Activated naive CD4-positive, alpha-beta T cell treated with anti-CD3 and anti-CD28 coated beads for 36 hours (primary cell): ENCODE measurements at regions not wholly inside any gene's neighbourhood (a gene's known extent, or its start where the extent isn't known, plus 50 kb on each side); places are given as distances from the start of the nearest gene placed in this dataset.

Source experiments
- CTCF ChIA-PET: fragments of 350-600 bp; sonication (Branson Sonifier 250); formaldehyde crosslinking; loops from one replicate; lab custom pipeline; 2021; ENCODE audit warnings: antibody characterized with exemption; lab: Charles Lee
- DNase-seq: peaks from one replicate; pipeline ENCODE4 v3.0.0-alpha.2; 2020
- H3K27ac Mint-ChIP-seq: one replicate; pipeline ENCODE4 v1.8.0; 2021; ENCODE audit warnings: mild to moderate bottlenecking, mixed read lengths
- H3K27me3 Mint-ChIP-seq: one replicate; pipeline ENCODE4 v1.8.0; 2021; ENCODE audit warnings: low read depth, mixed read lengths
- H3K36me3 Mint-ChIP-seq: one replicate; pipeline ENCODE4 v1.8.0; 2021; ENCODE audit warnings: low read depth, mixed read lengths
- H3K4me1 Mint-ChIP-seq: one replicate; pipeline ENCODE4 v1.8.0; 2021; ENCODE audit warnings: low read depth, mixed read lengths
- H3K4me3 Mint-ChIP-seq: one replicate; pipeline ENCODE4 v1.8.0; 2021; ENCODE audit warnings: mild to moderate bottlenecking, moderate library complexity, mixed read lengths
- H3K9me3 Mint-ChIP-seq: one replicate; pipeline ENCODE4 v1.8.0; 2021; ENCODE audit warnings: mixed read lengths
- intact Hi-C: fragments of 100-400 bp; cut with micrococcal nuclease; formaldehyde crosslinking; loops from one replicate; pipeline ENCODE4 v1.15.1; 2023

- CTCF ChIA-PET = interaction anchor here (0.5 to 0.7 kb wide), 2 partner anchors 351 to 783 kb away, joined by 3 to 5 read pairs; no protein-coding TSS in a partner anchor
- H3K4me1 Mint-ChIP-seq = no peaks in the 10 kb centered on the region
These were observed 380.8 kb upstream of the CADM1 start for GRCh38 chr11:115884800-115885534.

GRCh38 chr11:115874843-115875242, 370.6 kb upstream of the CADM1 start:
- H3K4me3 Mint-ChIP-seq = no peak overlapping the region
- DNase-seq = no peak
- intact Hi-C loops = no loop called here
- H3K4me1 Mint-ChIP-seq = no peaks in the 10 kb centered on the region
- H3K36me3 Mint-ChIP-seq = no peaks in the 10 kb centered on the region
- peaks cover 6% of the 10 kb centered on the region for H3K27me3 Mint-ChIP-seq
- H3K27ac Mint-ChIP-seq = no peak overlapping the region
- peaks cover 1% of the 10 kb centered on the region for H3K9me3 Mint-ChIP-seq
- CTCF ChIA-PET = no interaction called here

More at GRCh38 chr11:115884800-115885534, 380.8 kb upstream of the CADM1 start:
- intact Hi-C loops = no loop called here
- H3K27ac Mint-ChIP-seq = no peak overlapping the region
- no peak overlapping the region for H3K4me3 Mint-ChIP-seq
- peaks cover 12% of the 10 kb centered on the region for H3K9me3 Mint-ChIP-seq
- DNase-seq = no peak
- no peaks in the 10 kb centered on the region for H3K36me3 Mint-ChIP-seq
- H3K27me3 Mint-ChIP-seq = no peaks in the 10 kb centered on the region

GRCh38 chr11:115873813-115874212, 369.6 kb upstream of the CADM1 start:
- no peaks in the 10 kb centered on the region for H3K4me1 Mint-ChIP-seq
- CTCF ChIA-PET = no interaction called here
- peaks cover 1% of the 10 kb centered on the region for H3K9me3 Mint-ChIP-seq
- intact Hi-C loops = no loop called here
- H3K27me3 Mint-ChIP-seq = peaks cover 6% of the 10 kb centered on the region
- peaks cover 2% of the 10 kb centered on the region for H3K36me3 Mint-ChIP-seq
- no peak overlapping the region for H3K27ac Mint-ChIP-seq
- DNase-seq = no peak
- H3K4me3 Mint-ChIP-seq = no peak overlapping the region

- intact Hi-C loops = no loop called here
These were observed 368.2 kb upstream of the CADM1 start for GRCh38 chr11:115872416-115872815.

GRCh38 chr11:115871161-115871760, 367.0 kb upstream of the CADM1 start:
- CTCF ChIA-PET = no interaction called here
- peaks cover 1% of the 10 kb centered on the region for H3K9me3 Mint-ChIP-seq
- H3K27ac Mint-ChIP-seq = no peak overlapping the region
- intact Hi-C loops = no loop called here
- no peaks in the 10 kb centered on the region for H3K4me1 Mint-ChIP-seq
- no peak overlapping the region for H3K4me3 Mint-ChIP-seq
- H3K36me3 Mint-ChIP-seq = peaks cover 2% of the 10 kb centered on the region
- peaks cover 6% of the 10 kb centered on the region for H3K27me3 Mint-ChIP-seq
- DNase-seq = no peak

More at GRCh38 chr11:115872416-115872815, 368.2 kb upstream of the CADM1 start:
- Mint-ChIP-seq H3K9me3 (no peaks in the 10 kb centered on the region), H3K4me1 (no peaks in the 10 kb centered on the region), H3K27ac (no peak overlapping the region), H3K36me3 (peaks cover 2% of the 10 kb centered on the region), H3K27me3 (peaks cover 6% of the 10 kb centered on the region), H3K4me3 (no peak overlapping the region)
- DNase-seq = no peak
- CTCF ChIA-PET = no interaction called here

DNA sequence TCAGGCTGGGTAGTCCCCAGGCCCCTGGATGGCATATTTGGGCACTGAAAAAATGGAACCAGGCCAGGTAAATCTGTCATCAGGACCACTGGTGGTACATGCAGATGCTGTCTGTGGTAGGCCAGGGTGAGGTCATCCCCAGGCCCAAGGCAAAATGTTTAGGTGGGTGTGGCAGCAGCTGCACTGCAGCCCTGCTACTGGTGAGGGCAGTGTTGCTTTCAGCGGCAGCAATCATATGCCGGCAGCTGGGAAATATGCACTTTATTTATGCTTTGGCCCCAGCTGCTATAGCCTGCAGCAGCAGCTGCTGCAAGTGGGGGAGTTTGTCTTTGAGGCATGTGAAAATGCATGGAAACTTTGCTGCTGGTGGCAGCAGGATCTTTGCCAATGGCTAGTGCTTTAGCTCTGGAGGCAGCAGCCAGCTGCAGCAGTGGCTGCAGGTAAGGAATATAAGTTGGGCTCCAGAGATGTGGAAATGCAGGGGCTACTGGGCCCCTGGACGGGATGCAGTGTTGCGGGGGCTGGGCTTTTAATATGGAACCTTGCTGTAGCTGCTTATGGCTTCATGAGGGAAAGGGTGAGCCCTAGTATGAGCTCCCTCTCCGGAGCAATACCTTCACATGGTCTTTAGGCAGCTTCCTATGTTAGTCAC, 365.7 kb upstream of the CADM1 start:
- peaks cover 2% of the 10 kb centered on the region for H3K36me3 Mint-ChIP-seq
- intact Hi-C loops = no loop called here
- CTCF ChIA-PET = no interaction called here
- H3K9me3 Mint-ChIP-seq = peaks cover 6% of the 10 kb centered on the region
- peaks cover 6% of the 10 kb centered on the region for H3K27me3 Mint-ChIP-seq
- H3K27ac Mint-ChIP-seq = no peak overlapping the region
- DNase-seq = no peak
- no peaks in the 10 kb centered on the region for H3K4me1 Mint-ChIP-seq
- no peak overlapping the region for H3K4me3 Mint-ChIP-seq

DNA sequence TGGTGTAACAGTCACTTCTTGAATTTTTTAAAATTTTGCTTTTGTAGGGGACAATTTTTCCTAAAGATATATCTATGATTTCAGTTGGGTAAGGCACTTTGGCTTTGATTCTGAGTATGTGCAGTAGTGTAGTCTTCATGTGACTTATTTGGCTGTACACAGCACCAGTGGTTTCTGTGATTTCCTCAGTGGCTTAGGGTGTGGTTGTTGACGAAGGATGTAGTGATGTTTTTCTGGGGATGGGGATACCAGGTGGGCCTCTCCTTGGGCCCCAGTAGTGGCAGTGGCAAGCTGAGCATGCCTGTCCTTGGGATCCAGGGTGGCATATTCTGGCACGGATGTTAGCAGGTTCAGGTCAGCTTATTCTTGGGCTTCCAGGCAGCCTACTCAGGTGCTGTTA, 364.9 kb upstream of the CADM1 start:
- intact Hi-C loops = no loop called here
- no peak for DNase-seq
- Mint-ChIP-seq H3K4me1 (no peaks in the 10 kb centered on the region), H3K4me3 (no peak overlapping the region), H3K9me3 (peaks cover 8% of the 10 kb centered on the region), H3K27me3 (peaks cover 6% of the 10 kb centered on the region), H3K27ac (no peak overlapping the region), H3K36me3 (peaks cover 2% of the 10 kb centered on the region)
- CTCF ChIA-PET = no interaction called here

DNA sequence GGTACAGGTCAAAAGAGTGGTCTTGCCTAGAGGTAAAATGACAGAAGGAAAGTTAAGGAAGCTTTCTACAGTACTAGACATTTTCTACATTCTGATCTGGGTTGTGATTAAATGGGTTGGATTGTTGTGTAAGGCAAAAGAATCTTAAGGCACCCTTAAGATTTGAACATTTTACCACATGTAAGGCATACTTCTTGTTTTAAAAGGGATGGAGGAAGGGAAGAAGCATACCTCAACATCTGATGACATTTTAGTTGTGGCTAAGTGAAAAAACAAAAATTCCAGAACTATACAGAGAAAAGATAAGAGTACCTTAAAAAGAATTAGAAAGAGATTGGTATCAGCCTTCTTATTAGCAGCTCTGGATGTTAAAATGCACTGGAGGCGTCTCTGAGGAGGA, 356.0 kb upstream of the CADM1 start:
- DNase-seq = no peak
- Mint-ChIP-seq H3K4me3 (no peak overlapping the region), H3K9me3 (peaks cover 20% of the 10 kb centered on the region), H3K27ac (no peak overlapping the region), H3K27me3 (no peaks in the 10 kb centered on the region), H3K4me1 (no peaks in the 10 kb centered on the region), H3K36me3 (no peaks in the 10 kb centered on the region)
- CTCF ChIA-PET = no interaction called here
- intact Hi-C loops = no loop called here

GRCh38 chr11:115848611-115849010, 344.4 kb upstream of the CADM1 start:
- no peak overlapping the region for H3K4me3 Mint-ChIP-seq
- peaks cover 2% of the 10 kb centered on the region for H3K27me3 Mint-ChIP-seq
- H3K4me1 Mint-ChIP-seq = no peaks in the 10 kb centered on the region
- no peak overlapping the region for H3K27ac Mint-ChIP-seq
- peaks cover 2% of the 10 kb centered on the region for H3K9me3 Mint-ChIP-seq
- CTCF ChIA-PET = no interaction called here
- intact Hi-C loops = no loop called here
- DNase-seq = no peak
- H3K36me3 Mint-ChIP-seq = no peaks in the 10 kb centered on the region

- Mint-ChIP-seq H3K4me3 (no peak overlapping the region), H3K36me3 (no peaks in the 10 kb centered on the region), H3K9me3 (peaks cover 2% of the 10 kb centered on the region), H3K4me1 (no peaks in the 10 kb centered on the region), H3K27me3 (peaks cover 2% of the 10 kb centered on the region), H3K27ac (no peak overlapping the region)
- CTCF ChIA-PET = no interaction called here
- intact Hi-C loops = no loop called here
- DNase-seq = no peak
These were observed 343.9 kb upstream of the CADM1 start for GRCh38 chr11:115848080-115848479.

- no peak overlapping the region for H3K27ac Mint-ChIP-seq
- intact Hi-C loops = no loop called here
- no peak for DNase-seq
- CTCF ChIA-PET = no interaction called here
- peaks cover 2% of the 10 kb centered on the region for H3K27me3 Mint-ChIP-seq
- no peak overlapping the region for H3K4me3 Mint-ChIP-seq
- no peaks in the 10 kb centered on the region for H3K36me3 Mint-ChIP-seq
- H3K4me1 Mint-ChIP-seq = no peaks in the 10 kb centered on the region
- peaks cover 2% of the 10 kb centered on the region for H3K9me3 Mint-ChIP-seq
These were observed 341.7 kb upstream of the CADM1 start for GRCh38 chr11:115845872-115846271.

GRCh38 chr11:115843685-115844084, 339.5 kb upstream of the CADM1 start:
- Mint-ChIP-seq H3K4me3 (no peak overlapping the region), H3K27ac (no peak overlapping the region), H3K9me3 (no peaks in the 10 kb centered on the region), H3K27me3 (peaks cover 2% of the 10 kb centered on the region), H3K36me3 (no peaks in the 10 kb centered on the region), H3K4me1 (no peaks in the 10 kb centered on the region)
- CTCF ChIA-PET = no interaction called here
- intact Hi-C loops = no loop called here
- DNase-seq = no peak

DNA sequence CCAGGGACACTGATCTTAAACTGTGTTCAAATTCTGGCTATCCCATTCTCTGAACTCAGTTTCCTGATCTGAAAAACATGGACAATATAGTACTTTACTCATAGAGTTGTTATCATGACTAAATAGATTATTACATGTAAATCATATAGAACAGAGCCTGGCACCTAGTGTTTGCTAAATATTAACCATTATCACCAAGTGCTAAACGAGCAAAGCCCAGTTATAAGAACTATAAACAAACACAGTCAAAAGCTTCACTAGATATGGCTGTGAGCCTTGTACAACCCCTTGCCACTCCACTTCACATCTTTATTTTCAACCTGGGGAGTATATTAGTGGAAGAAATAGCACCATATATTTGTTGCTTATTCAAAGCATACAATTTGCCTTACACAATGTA, 338.9 kb upstream of the CADM1 start:
- no peaks in the 10 kb centered on the region for H3K9me3 Mint-ChIP-seq
- H3K4me3 Mint-ChIP-seq = no peak overlapping the region
- peaks cover 2% of the 10 kb centered on the region for H3K27me3 Mint-ChIP-seq
- intact Hi-C loops = no loop called here
- DNase-seq = no peak
- CTCF ChIA-PET = no interaction called here
- no peaks in the 10 kb centered on the region for H3K4me1 Mint-ChIP-seq
- H3K27ac Mint-ChIP-seq = no peak overlapping the region
- no peaks in the 10 kb centered on the region for H3K36me3 Mint-ChIP-seq
